GM18951 (cell line): ENCODE measurements at regions not wholly inside any gene's neighbourhood (a gene's known extent, or its start where the extent isn't known, plus 50 kb on each side); places are given as distances from the start of the nearest gene placed in this dataset.

Source experiments
- POLR2A ChIP-seq: IDR thresholded peaks from 4 replicates; pipeline ENCODE4 v1.6.1; 2011; ENCODE audit warnings: mild to moderate bottlenecking; ENCODE audit not compliant: insufficient read length, insufficient read depth; ENCODE audit errors: extremely low read depth
- in situ Hi-C: fragments of 300-500 bp; cut with MboI; formaldehyde crosslinking; loops from one replicate; pipeline ENCODE4 v1.12.0; 2022; ENCODE audit warnings: low sequenced_read_pairs, mixed read lengths, inconsistent platforms; ENCODE audit not compliant: unreplicated experiment

DNA sequence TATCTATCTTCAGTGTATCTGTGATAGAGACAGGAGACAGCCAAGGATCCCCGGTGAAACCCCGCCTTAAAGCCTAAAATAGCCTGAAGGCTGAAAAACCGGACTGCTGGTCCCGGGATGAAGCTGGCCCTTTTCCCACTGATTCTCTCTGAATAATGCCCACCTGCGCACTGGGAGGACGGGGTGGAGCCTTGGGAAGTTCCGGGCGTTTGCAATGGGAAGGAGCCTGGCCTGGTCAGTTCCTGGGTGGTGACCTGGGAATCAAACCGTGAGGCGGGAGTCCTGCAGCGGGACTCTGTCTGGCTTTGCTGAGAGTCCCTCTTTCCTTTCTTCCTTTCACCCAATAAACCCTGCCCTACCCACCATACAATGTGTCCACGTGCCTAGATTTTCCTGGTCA is 157.9 kb downstream of the C3orf38 start:
- in situ Hi-C loops, result no loop called here
- TF ChIP-seq POLR2A, result no peak

DNA sequence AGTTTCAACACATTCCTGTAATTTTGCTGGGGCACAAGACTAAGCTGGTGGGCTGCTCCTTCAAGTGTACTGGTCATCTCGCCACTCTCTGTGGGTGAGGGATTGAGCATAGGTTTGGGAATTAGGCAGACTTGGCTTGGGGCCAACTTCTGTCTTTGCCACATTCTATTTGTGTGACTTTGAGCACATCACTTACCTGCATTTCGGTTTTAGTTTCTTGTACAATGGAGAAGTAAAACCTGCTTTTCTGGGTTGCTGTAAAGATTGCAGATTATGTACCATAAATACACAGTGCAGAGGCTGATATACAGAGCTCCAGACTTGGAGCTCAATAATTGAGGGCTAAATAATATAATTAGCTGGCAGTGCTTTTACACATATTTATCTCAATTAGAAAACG is 162.1 kb downstream of the C3orf38 start:
- in situ Hi-C loops, result no loop called here
- no peak for TF ChIP-seq POLR2A

DNA sequence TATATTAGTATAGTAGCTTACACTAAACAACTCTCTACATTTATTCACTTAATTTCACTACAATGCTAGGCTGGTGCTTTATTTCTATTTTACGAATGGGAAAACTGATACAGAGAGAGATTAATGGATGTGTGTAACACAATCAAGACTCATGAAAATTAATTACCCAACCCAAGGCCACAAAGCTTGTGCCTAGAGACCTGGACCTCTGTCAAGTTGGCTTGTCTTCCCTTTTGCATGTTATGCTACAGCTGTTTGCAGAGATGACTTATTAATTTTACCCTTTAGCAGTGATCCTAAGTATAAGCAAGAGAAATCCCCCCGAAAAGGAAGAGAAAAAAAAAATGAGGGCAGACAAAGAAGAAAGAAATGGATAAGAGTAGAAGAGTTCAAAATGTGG is 162.5 kb downstream of the C3orf38 start:
- no peak for TF ChIP-seq POLR2A
- in situ Hi-C loops, result no loop called here

GRCh38 chr3:88318067-88318466 is 168.3 kb downstream of the C3orf38 start:
- in situ Hi-C loops, result no loop called here
- TF ChIP-seq POLR2A, result no peak

DNA sequence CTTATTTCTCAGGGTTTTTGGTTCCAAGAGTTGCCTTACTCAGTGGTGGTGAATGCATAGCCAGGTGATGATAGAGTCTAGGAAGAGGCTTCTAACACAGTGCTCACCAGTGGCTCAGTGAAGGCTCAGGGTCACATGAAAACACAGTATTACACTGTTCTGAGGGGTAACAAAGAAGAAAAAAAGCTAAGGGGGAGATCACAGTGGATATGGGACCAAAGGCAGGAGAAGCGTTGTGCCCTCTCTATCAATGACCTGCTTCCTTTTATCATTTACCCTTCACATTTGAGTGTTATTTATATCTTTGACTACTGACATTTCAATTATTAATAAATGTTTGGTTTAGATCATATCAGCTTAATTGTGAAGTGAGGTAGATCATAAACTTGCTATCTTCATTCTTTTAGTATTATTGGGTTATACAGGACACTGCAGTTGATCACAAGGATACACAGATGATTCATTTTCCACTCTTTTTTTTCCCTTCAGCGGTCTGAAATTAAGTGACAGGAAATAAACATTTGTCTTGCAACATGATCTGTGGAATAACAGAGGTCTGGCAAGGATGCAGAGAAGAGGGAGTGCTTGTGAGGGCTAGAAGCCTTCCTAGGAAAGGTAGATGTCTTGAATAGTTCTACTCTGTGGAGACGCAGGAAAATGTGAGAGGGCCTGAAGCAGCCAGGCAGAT is 171.7 kb downstream of the C3orf38 start:
- TF ChIP-seq POLR2A, result no peak
- in situ Hi-C loops, result no loop called here

DNA sequence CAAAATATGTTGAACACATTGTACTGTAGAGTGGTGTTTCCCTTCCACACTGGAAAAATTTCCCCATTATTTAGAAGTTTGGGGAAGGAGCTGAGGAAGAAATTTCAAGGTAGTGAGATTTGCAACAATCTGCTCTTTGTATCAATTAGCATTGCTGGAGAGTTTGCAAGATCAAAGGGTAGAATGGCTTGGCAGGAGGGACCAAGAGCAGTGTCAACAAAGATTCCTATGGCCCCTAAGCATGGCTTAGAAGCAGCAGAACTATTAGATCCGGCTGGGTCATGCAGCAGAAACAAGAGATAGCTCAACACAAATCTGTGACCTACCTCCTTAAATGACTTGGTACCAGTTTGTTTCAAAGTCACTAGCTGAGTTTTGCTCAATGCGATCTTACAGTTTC is 175.0 kb downstream of the C3orf38 start:
- TF ChIP-seq POLR2A, result no peak
- in situ Hi-C loops, result no loop called here

GRCh38 chr3:88334187-88334868 is 184.6 kb downstream of the C3orf38 start:
- TF ChIP-seq POLR2A, result no peak
- in situ Hi-C loops, result no loop called here

DNA sequence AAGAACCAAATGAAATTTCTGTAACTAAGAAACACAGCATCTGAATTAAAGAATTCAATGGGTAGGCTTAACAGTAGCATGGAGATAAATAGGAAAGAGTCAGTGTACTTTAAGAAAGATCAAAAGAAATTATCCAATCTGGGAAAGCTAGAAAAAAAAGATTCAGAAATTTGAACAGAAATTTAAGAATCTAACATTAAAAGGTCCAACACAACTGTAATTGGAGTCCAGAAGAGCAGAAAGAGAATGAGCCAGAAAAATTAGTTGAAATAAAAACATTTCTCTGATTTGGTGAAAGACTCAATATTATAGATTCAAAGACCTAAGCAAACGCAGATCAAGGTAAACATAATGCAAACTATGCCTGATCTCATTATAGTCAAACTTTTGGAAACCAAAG is 187.1 kb downstream of the C3orf38 start:
- in situ Hi-C loops, result no loop called here
- TF ChIP-seq POLR2A, result no peak

- TF ChIP-seq POLR2A, result no peak
- in situ Hi-C loops, result no loop called here
Observed at GRCh38 chr3:88343264-88343663, 193.5 kb downstream of the C3orf38 start.

GRCh38 chr3:88346643-88347042 is 196.9 kb downstream of the C3orf38 start:
- in situ Hi-C loops, result no loop called here
- TF ChIP-seq POLR2A, result no peak

DNA sequence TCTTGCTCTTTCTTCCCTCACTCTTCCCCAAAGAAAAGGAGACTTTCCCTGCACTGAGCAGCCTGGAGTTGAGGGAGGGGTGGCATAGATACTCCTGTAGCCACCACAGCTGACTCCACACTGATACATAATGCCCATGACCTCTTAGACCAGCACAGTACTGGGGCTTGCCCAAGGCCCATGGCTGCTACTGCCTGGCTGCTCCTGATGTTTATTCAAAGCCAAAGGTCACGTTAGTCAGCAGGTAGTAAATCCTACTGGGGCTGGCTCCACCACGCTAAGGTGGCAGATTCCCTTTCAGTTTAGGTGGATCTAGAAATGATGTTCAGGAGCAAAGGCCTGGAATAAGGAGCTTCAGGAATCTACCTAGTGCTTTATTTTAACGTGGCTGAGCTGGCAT is 212.7 kb downstream of the C3orf38 start:
- no peak for TF ChIP-seq POLR2A
- in situ Hi-C loops, result no loop called here

- TF ChIP-seq POLR2A, result no peak
Observed at GRCh38 chr3:88364926-88365325, 215.2 kb downstream of the C3orf38 start.

GRCh38 chr3:88369337-88369736 is 219.6 kb downstream of the C3orf38 start:
- no peak for TF ChIP-seq POLR2A
- in situ Hi-C loops, result no loop called here

More at GRCh38 chr3:88364926-88365325, 215.2 kb downstream of the C3orf38 start:
- in situ Hi-C loops, result no loop called here

GRCh38 chr3:88369767-88370166 is 220.0 kb downstream of the C3orf38 start:
- in situ Hi-C loops, result no loop called here

GRCh38 chr3:88385090-88385489 is 235.3 kb downstream of the C3orf38 start:
- no peak for TF ChIP-seq POLR2A
- in situ Hi-C loops, result no loop called here

More at GRCh38 chr3:88369767-88370166, 220.0 kb downstream of the C3orf38 start:
- TF ChIP-seq POLR2A, result no peak

DNA sequence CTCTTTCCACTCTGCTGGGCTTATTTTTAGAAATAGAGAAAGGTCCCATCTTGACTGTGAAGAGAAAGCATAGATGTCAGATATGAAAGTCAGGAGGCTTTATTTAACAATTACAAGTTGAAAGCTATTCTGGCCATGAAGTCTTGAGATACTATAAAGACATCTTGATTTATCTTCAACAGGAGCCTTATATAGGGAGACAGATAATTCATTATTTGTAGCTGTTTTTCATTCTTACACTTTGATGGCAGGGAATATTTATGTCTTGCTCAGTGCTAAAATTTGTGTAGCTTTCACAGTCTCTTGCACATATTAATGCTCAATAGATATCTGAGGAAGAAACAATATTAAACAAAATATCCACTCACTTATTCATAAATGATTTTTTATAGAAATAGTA is 248.8 kb downstream of the C3orf38 start:
- no peak for TF ChIP-seq POLR2A
- in situ Hi-C loops, result no loop called here
